HG03460 (cell line): ENCODE measurements at regions not wholly inside any gene's neighbourhood (a gene's known extent, or its start where the extent isn't known, plus 50 kb on each side); places are given as distances from the start of the nearest gene placed in this dataset.

Experiments used
- ATAC-seq: cut with Tn5 transposase; IDR thresholded peaks from one replicate; pipeline ENCODE4 v1.9.1; 2021; ENCODE audit not compliant: unreplicated experiment

DNA sequence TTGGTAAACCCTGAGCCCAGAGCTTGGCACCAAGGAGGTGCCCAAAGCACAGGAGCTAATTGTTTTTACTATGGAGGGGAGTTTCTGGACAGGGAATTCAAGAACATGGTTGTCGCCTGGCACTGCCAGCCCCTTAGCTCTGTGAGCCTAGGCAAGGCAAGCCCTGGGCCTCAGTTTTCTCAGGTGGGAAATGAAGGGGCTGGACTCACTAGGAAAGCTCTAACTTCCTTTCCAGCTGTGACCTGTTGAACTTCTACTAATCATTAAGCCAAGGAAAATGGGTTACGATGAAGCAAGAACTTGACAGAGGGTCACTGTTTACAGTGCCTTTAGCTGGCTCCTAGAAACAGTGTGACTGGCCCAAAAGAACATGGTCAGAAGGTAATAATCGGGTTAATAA lies 277.2 kb downstream of the SHQ1 start:
- no peak for ATAC-seq

- no peak for ATAC-seq
Measured at GRCh38 chr3:72569754-72570440, 278.3 kb downstream of the SHQ1 start.

- no peak for ATAC-seq
Measured at GRCh38 chr3:72568083-72568482, 280.2 kb downstream of the SHQ1 start.

DNA sequence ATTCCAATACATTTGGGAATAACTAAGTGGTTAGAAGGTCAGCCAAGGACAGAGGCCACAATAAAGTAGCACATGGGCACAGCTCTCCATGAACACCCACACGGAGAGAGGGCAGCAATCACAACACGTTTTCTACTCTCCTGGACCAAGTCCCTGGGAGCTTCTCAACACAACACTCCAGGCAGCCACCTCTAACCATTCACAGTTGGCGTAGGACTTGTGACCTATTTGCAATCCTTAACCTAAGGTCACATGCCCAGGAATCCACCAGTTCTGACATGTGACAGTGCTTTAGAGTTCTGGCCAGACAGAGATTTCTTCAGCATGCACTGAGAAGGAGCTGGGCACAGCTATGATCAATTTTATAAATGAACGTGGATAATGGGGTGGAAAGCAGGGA lies 280.8 kb downstream of the SHQ1 start:
- ATAC-seq, result no peak

GRCh38 chr3:72565593-72565992 lies 282.7 kb downstream of the SHQ1 start:
- no peak for ATAC-seq

- ATAC-seq, result no peak
Measured at GRCh38 chr3:72563690-72564370, 284.4 kb downstream of the SHQ1 start.

GRCh38 chr3:72560846-72561675 lies 287.2 kb downstream of the SHQ1 start:
- ATAC-seq, result no peak

DNA sequence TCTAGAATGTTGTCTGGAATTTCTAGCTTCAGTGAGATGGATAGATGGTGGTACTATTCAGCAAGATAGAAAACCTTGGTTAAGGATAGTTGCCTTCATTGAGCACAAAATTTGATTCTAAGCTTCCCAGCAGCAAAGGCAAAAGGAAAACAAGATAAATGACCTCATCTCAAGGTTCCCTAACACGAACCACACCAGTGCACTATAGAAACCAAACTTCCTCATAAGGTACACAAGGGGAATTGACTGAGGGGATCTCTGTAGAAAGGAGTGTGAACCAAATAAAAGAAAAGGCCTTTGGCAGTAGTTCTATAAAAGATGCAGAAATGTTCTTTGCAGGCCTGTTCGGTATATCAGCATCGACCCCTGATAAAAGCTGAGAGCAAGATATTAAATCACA lies 288.9 kb downstream of the SHQ1 start:
- ATAC-seq, result no peak

DNA sequence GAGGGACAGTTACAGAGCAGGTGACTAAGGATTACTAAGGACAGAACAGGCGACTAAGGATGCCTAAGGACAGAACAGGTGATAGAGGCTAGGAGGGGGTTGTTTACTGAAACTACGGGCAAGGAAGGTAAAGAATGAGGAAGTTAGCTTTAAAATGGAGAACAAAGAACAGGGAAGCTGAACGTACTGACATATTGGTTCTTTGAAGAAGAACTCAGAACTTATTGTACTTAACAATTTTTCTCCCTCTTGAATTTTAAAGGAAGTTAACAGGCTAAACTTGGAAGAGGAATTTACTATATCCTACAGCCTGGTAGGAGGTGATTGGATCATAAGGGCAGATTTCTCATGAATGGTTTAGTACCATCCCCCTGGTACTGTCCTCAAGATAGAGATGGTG lies 290.2 kb downstream of the SHQ1 start:
- no peak for ATAC-seq

GRCh38 chr3:72555714-72556113 lies 292.5 kb downstream of the SHQ1 start:
- ATAC-seq, result no peak

GRCh38 chr3:72554689-72555088 lies 293.6 kb downstream of the SHQ1 start:
- ATAC-seq, result no peak

GRCh38 chr3:72553298-72553697 lies 294.9 kb downstream of the SHQ1 start:
- no peak for ATAC-seq

DNA sequence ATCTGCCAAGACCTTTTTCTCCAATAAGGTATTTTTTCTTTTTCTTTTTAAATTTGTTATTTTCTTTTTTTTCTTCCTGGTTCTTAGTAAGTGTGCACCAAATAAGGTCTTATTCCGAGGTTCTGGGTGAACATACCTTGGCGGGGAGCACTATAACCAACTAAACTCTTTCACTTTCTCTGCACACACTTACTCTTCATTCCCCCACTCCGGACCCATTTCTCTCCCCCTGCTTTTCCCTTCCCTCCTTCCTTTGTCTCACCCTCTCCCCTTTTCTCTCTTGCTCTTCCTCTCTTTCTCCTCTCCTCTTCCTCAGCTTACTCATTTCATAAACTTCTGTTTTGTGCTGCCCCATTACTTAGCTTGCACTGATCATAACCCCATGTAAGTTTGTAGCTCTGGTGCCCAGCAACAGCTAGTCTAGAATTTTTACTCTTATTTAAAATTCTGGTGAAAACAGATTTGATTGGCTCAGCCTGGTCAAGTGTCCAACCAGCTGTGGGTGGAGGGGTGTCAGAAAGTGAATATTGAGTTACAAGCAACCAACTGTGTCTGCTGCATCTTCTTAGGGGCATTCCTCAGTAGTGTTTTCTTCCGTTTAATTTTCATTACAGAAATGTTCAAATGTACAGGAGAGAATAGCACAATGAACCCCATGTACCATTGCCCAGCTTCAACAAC lies 297.5 kb downstream of the SHQ1 start:
- no peak for ATAC-seq

DNA sequence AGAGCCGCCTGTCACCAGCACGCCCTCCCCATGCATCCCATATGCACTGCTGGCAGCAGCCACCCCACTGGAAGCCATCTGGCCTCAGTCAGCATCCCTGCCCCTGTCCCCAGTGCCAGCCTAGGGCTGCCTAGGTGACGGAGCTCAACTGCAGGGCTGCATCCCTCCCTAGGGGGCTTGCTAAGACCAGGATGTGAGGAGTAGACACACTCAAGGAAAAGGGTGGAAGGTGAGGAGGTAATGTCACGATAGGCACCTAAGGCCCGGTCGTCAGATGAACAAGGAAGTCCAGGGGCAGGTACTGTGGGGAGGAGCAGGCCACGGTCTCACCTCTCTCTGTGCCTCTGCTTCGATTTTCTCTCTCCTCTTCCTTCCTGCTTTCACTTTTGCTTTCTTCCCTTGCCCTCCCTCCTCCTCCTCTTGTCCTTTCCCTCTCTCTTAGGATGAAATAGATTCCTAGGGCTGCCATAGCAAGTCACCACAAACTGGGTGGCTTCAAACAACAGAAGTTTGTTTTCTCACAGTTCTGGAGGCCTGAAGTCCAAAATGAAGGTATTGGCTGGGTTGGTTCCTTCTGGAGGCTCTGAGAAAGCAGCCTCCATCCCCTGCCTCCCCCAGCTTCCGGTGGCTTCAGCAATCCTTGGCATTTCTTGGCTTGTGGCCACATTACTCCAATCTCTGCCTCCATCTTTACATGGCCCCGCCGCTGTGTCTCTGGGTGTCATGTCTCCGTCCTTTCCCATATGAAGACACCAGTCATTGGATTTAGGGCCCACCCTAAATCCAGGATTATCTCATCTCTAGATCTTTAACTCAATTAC lies 298.3 kb downstream of the SHQ1 start:
- ATAC-seq, result no peak

DNA sequence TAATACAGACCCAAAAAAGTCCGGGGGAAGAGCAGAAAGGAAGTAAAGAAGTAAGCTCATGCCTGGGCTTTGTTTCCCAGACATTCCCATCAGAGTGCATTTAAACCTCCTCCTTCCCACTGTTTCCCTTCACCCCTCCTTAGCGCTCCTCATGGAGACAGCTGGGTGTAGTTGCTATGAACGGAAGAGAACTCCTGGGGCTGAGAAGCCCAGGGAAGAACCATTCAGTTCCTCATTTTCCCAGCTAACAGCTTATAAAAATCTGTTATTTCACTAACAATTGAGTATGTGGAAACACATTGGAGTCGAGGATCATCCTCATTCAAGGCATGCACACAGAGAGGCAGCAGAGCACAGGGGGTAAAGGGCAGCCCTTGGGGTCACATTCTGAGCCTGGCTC lies 299.3 kb downstream of the SHQ1 start:
- no peak for ATAC-seq

DNA sequence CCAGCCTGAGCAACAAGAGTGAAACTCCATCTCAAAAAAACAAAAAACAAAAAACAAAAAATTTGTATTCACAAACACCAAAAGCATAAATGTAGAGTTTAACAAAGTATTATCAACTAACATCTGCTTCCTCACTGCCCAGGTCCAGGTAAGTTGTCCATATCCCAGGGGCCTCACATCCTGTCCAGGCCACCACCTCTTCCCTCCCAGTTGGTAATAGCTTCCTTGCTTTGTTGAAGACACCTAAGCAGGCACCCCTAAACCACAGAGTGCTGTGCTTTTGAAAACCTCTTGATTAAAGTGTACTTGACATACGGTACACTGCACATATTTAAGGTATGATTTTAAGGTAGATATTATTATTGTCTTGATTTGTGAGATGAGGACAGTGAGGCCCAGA lies 299.8 kb downstream of the SHQ1 start:
- ATAC-seq, result no peak

- ATAC-seq, result no peak
Measured at GRCh38 chr3:72547183-72547582, 301.1 kb downstream of the SHQ1 start.

GRCh38 chr3:72544239-72544638 lies 304.0 kb downstream of the SHQ1 start:
- ATAC-seq, result no peak

- no peak for ATAC-seq
Measured at GRCh38 chr3:72543246-72543645, 305.0 kb downstream of the SHQ1 start.

- no peak for ATAC-seq
Measured at GRCh38 chr3:72542781-72543180, 305.5 kb downstream of the SHQ1 start.

DNA sequence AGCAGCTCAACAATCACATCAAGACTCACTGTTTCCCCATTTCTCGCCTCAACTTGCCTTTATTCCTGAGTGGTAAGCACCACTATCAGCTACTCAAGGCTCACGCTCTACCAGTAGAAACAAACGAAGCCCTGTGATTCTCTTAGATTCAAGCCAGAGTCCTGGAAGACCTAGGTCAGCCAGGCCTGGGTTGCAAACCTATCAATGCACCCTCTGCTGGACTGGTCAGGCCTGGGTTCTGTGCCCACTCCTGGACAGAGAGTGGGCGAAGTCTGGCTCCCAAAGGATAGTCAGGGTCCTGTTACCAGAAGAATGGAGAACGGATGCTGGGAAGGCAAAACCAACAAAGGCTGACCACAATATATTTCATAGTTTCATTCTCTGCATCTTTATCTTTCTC lies 308.4 kb downstream of the SHQ1 start:
- no peak for ATAC-seq
